H9 (cell line): ENCODE measurements at regions not wholly inside any gene's neighbourhood (a gene's known extent, or its start where the extent isn't known, plus 50 kb on each side); places are given as distances from the start of the nearest gene placed in this dataset.

Source experiments
- DNase-seq: peaks from one replicate; pipeline ENCODE4 v3.0.0-alpha.2; 2017
- H2AFZ ChIP-seq: one replicate; pipeline ENCODE4 v1.6.1; 2013; ENCODE audit warnings: mild to moderate bottlenecking, low read length, control low read depth, moderate library complexity
- H2AK5ac ChIP-seq: 2 replicates; pipeline ENCODE4 v1.6.1; 2013; ENCODE audit warnings: low read length, control low read depth, mixed read lengths; ENCODE audit not compliant: insufficient read length
- H2BK120ac ChIP-seq: one replicate; pipeline ENCODE4 v1.6.1; 2013; ENCODE audit warnings: low read depth, mild to moderate bottlenecking, low read length, control low read depth, inconsistent platforms; ENCODE audit not compliant: poor library complexity, severe bottlenecking
- H2BK12ac ChIP-seq: 2 replicates; pipeline ENCODE4 v1.6.1; 2013; ENCODE audit warnings: low read length, control low read depth, mixed read lengths, low read depth; ENCODE audit not compliant: insufficient read length
- H2BK15ac ChIP-seq: 2 replicates; pipeline ENCODE4 v1.6.1; 2013; ENCODE audit warnings: low read depth, low read length, control low read depth
- H2BK20ac ChIP-seq: one replicate; pipeline ENCODE4 v1.6.1; 2013; ENCODE audit warnings: low read depth, mild to moderate bottlenecking, low read length, control low read depth, inconsistent platforms; ENCODE audit not compliant: poor library complexity, severe bottlenecking
- H2BK5ac ChIP-seq: 2 replicates; pipeline ENCODE4 v1.6.1; 2013; ENCODE audit warnings: low read length, control low read depth, mixed read lengths; ENCODE audit not compliant: insufficient read length
- H3K14ac ChIP-seq: 2 replicates; pipeline ENCODE4 v1.6.1; 2013; ENCODE audit warnings: low read length, control low read depth; ENCODE audit not compliant: insufficient read depth
- H3K18ac ChIP-seq: 2 replicates; pipeline ENCODE4 v1.6.1; 2013; ENCODE audit warnings: low read depth, mild to moderate bottlenecking, mixed read lengths, low read length, control low read depth; ENCODE audit not compliant: insufficient read length
- H3K23ac ChIP-seq: 2 replicates; pipeline ENCODE4 v1.6.1; 2013; ENCODE audit warnings: low read length, control low read depth, mixed read lengths, low read depth; ENCODE audit not compliant: insufficient read length
- H3K23me2 ChIP-seq: 2 replicates; pipeline ENCODE4 v1.6.1; 2013; ENCODE audit warnings: low read depth, mild to moderate bottlenecking, mixed read lengths, low read length, control low read depth; ENCODE audit not compliant: insufficient read length, poor library complexity, severe bottlenecking
- H3K27ac ChIP-seq: 2 replicates; pipeline ENCODE4 v1.5.1; 2013; ENCODE audit warnings: low read length, control low read depth, mixed read lengths, low read depth; ENCODE audit not compliant: insufficient read length
- H3K27me3 ChIP-seq: 2 replicates; pipeline ENCODE4 v1.6.1; 2013; ENCODE audit warnings: low read length, control low read depth, inconsistent platforms; ENCODE audit not compliant: insufficient read depth
- H3K4ac ChIP-seq: 2 replicates; pipeline ENCODE4 v1.6.1; 2013; ENCODE audit warnings: low read depth, mild to moderate bottlenecking, control low read depth, inconsistent platforms, low read length, moderate library complexity
- H3K4me1 ChIP-seq: 2 replicates; pipeline ENCODE4 v1.6.1; 2013; ENCODE audit warnings: low read length, control low read depth, inconsistent platforms; ENCODE audit not compliant: insufficient read depth
- H3K4me2 ChIP-seq: 2 replicates; pipeline ENCODE4 v1.6.1; 2013; ENCODE audit warnings: low read length, control low read depth, mixed read lengths; ENCODE audit not compliant: insufficient read length, insufficient read depth
- H3K56ac ChIP-seq: 2 replicates; pipeline ENCODE4 v1.6.1; 2013; ENCODE audit warnings: low read depth, mild to moderate bottlenecking, mixed read lengths, low read length, control low read depth; ENCODE audit not compliant: insufficient read length
- H3K79me1 ChIP-seq: 2 replicates; pipeline ENCODE4 v1.6.1; 2013; ENCODE audit warnings: low read depth, mild to moderate bottlenecking, moderate library complexity, low read length, control low read depth, inconsistent platforms; ENCODE audit not compliant: insufficient read depth, poor library complexity, severe bottlenecking
- H3K79me2 ChIP-seq: 2 replicates; pipeline ENCODE4 v1.6.1; 2013; ENCODE audit warnings: low read length, control low read depth, inconsistent platforms; ENCODE audit not compliant: insufficient read depth
- H3K9ac ChIP-seq: 2 replicates; pipeline ENCODE4 v1.6.1; 2013; ENCODE audit warnings: low read length, control low read depth, mixed read lengths; ENCODE audit not compliant: insufficient read length; ENCODE audit errors: extremely low read depth
- H3K9me3 ChIP-seq: one replicate; pipeline ENCODE4 v1.6.1; 2013; ENCODE audit warnings: low read depth, low read length, inconsistent platforms; ENCODE audit not compliant: control insufficient read depth
- H3T11ph ChIP-seq: one replicate; pipeline ENCODE4 v1.6.1; 2013; ENCODE audit warnings: mild to moderate bottlenecking, low read length, control low read depth, inconsistent platforms
- H4K20me1 ChIP-seq: one replicate; pipeline ENCODE4 v1.6.1; 2013; ENCODE audit not compliant: control insufficient read depth, insufficient read length, insufficient read depth
- H4K5ac ChIP-seq: 2 replicates; pipeline ENCODE4 v1.6.1; 2013; ENCODE audit warnings: low read depth, mild to moderate bottlenecking, mixed read lengths, low read length, control low read depth; ENCODE audit not compliant: insufficient read length
- H4K8ac ChIP-seq: replicated peaks from 2 replicates; pipeline ENCODE4 v1.6.1; 2013; ENCODE audit warnings: low read length, control low read depth, mixed read lengths, low read depth; ENCODE audit not compliant: insufficient read length
- H4K91ac ChIP-seq: 2 replicates; pipeline ENCODE4 v1.6.1; 2013; ENCODE audit warnings: low read depth, mild to moderate bottlenecking, moderate library complexity, mixed read lengths, low read length, control low read depth; ENCODE audit not compliant: insufficient read length
- H3K27ac Mint-ChIP-seq, 3 experiments: 2 replicates in 2 of 3; 3 replicates in 1 of 3; pipeline ENCODE4 v1.8.0; 2020 to 2021; ENCODE audit warnings: mixed read lengths in 3 of 3, mild to moderate bottlenecking in 1 of 3, moderate library complexity in 1 of 3
- H3K27me3 Mint-ChIP-seq: 2 replicates; pipeline ENCODE4 v1.8.0; 2021; ENCODE audit warnings: low read depth, mild to moderate bottlenecking, moderate library complexity, mixed read lengths
- H3K36me3 Mint-ChIP-seq, 3 experiments: 2 replicates in 2 of 3; 3 replicates in 1 of 3; pipeline ENCODE4 v1.8.0; 2020 to 2021; ENCODE audit warnings: low read depth in 3 of 3, mixed read lengths in 3 of 3; ENCODE audit not compliant: insufficient read depth in 1 of 3
- H3K4me1 Mint-ChIP-seq, 2 experiments: 2 replicates each; pipeline ENCODE4 v1.8.0; 2020; ENCODE audit warnings: mixed read lengths in 2 of 2
- H3K4me3 Mint-ChIP-seq, 2 experiments: 2 replicates in 1 of 2; 3 replicates in 1 of 2; pipeline ENCODE4 v1.8.0; 2020 to 2021; ENCODE audit warnings: mild to moderate bottlenecking in 2 of 2, mixed read lengths in 2 of 2, moderate library complexity in 1 of 2
- H3K9me3 Mint-ChIP-seq, 2 experiments: 2 replicates in 1 of 2; 3 replicates in 1 of 2; pipeline ENCODE4 v1.8.0; 2020; ENCODE audit warnings: mild to moderate bottlenecking in 2 of 2, mixed read lengths in 2 of 2, moderate library complexity in 1 of 2
- CTCF ChIP-seq: fragments of 200-600 bp; sonication (generic); conservative IDR thresholded peaks from 3 replicates; pipeline ENCODE4 v1.8.0; 2021; ENCODE audit warnings: antibody characterized with exemption, mild to moderate bottlenecking
- WGBS: extraction: QIAGEN DNeasy Blood & Tissue Kit; methylation state at CpG from one replicate; pipeline ENCODE4 v1.1.7; 2013; ENCODE audit warnings: missing lambda C conversion rate, low lambda C conversion rate, mixed read lengths; ENCODE audit not compliant: insufficient read length; ENCODE audit errors: extremely low coverage; 5-methylcytosine and 5-hydroxymethylcytosine counted together

DNA sequence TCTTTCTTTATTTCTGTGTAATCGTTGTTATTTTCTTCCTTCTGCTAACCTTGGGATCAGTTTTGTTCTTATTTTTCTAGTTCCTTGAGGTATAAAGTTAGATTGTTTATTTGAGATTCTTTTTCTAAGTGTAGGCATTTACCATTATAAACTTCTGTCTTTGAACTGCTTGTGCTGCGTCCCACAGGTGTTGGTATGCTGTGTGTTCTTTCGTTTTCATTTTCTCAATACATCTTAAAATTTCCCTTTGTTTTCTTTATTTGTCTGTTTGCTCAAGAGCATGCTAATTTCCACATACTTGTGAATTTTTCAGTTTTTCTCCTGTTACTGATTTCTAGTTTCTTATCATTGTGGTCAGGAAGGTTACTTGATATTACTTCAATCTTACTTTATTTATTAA, 873.8 kb upstream of the GCFC2 start:
- WGBS = no CpG with 5 or more reads among the region's 3 CpGs
- peaks cover 9 to 27% of the 10 kb centered on the region in 2 experiments for H3K4me1 Mint-ChIP-seq
- no peak overlapping the region for H3K23ac ChIP-seq

More for the DNA sequence above, 873.8 kb upstream of the GCFC2 start:
- H2BK12ac ChIP-seq = no peak overlapping the region
- H3K4me1 ChIP-seq = peaks cover 6% of the 10 kb centered on the region; the same call in 1 of the 2 replicates
- no peak overlapping the region for H2AK5ac ChIP-seq
- H2BK20ac ChIP-seq = no peak overlapping the region
- H4K20me1 ChIP-seq = no peaks in the 10 kb centered on the region
- H3K14ac ChIP-seq = no peak overlapping the region
- no peak overlapping the region for H2BK5ac ChIP-seq
- H4K8ac ChIP-seq = no peak overlapping the region
- no peak overlapping the region for H2BK15ac ChIP-seq
- H3K23me2 ChIP-seq = no peaks in the 10 kb centered on the region
- no peak overlapping the region for H3K4ac ChIP-seq
- H3K79me1 ChIP-seq = no peaks in the 10 kb centered on the region
- no peaks in the 10 kb centered on the region for H3K27me3 ChIP-seq
- no peak overlapping the region for H3T11ph ChIP-seq
- no peak for TF ChIP-seq CTCF
- no peak overlapping the region for H4K91ac ChIP-seq
- Mint-ChIP-seq H3K4me3 (no peak overlapping the region), H3K36me3 (peaks cover 10 to 18% (median 11%) of the 10 kb centered on the region in 3 experiments; a peak in 6 of 7 replicates), H3K9me3 (peaks cover 0 to 12% of the 10 kb centered on the region in 2 experiments; a peak in 3 of 5 replicates), H3K27ac (peak overlapping the region in 1 of 3 experiments; percentile 80; a peak in 3 of 7 replicates), H3K27me3 (no peaks in the 10 kb centered on the region)
- no peak overlapping the region for H2BK120ac ChIP-seq
- H3K27ac ChIP-seq = no peak overlapping the region
- no peaks in the 10 kb centered on the region for H3K9me3 ChIP-seq
- no peak overlapping the region for H3K4me2 ChIP-seq
- DNase-seq = no peak
- H3K18ac ChIP-seq = no peak overlapping the region
- no peak overlapping the region for H3K56ac ChIP-seq
- no peak overlapping the region for H4K5ac ChIP-seq
- no peak overlapping the region for H2AFZ ChIP-seq
- H3K79me2 ChIP-seq = no peaks in the 10 kb centered on the region; the same call in 1 of the 2 replicates
- H3K9ac ChIP-seq = no peak overlapping the region
